Head of caudate nucleus (tissue), 42 donors: ENCODE measurements at regions not wholly inside any gene's neighbourhood (a gene's known extent, or its start where the extent isn't known, plus 50 kb on each side); places are given as distances from the start of the nearest gene placed in this dataset.

Experiments
- DNase-seq, 42 donors: peaks; one replicate each; pipeline versions ENCODE4 v3.0.0 to v3.0.0-alpha.2; 2020 to 2021; ENCODE audit warnings: mixed read lengths in 7 of 42
- intact Hi-C: fragments of 100-400 bp; cut with DNase I; formaldehyde crosslinking; loops from one replicate; pipeline ENCODE4 v1.15.0; 2022

- DNase-seq, result no peak
- intact Hi-C loops, result no loop called here
Observed at GRCh38 chr12:126354633-126355032, 1289.4 kb downstream of the AACS start.

- DNase-seq, result no peak
- intact Hi-C loops, result no loop called here
Observed at GRCh38 chr12:126355346-126355745, 1290.1 kb downstream of the AACS start.

GRCh38 chr12:126358806-126359205, 1293.6 kb downstream of the AACS start:
- DNase-seq, result no peak
- intact Hi-C loops, result no loop called here

- intact Hi-C loops, result no loop called here
- DNase-seq, result no peak
Observed at GRCh38 chr12:126359216-126359615, 1294.0 kb downstream of the AACS start.

GRCh38 chr12:126361804-126362203, 1296.6 kb downstream of the AACS start:
- no peak for DNase-seq
- intact Hi-C loops, result no loop called here

GRCh38 chr12:126362493-126362892, 1297.3 kb downstream of the AACS start:
- intact Hi-C loops, result no loop called here
- peak in 1 of 42 donors; percentile 14 for DNase-seq

GRCh38 chr12:126362964-126363363, 1297.7 kb downstream of the AACS start:
- DNase-seq, result no peak
- intact Hi-C loops, result no loop called here

- intact Hi-C loops, result no loop called here
- DNase-seq, result no peak
Observed at GRCh38 chr12:126369487-126370463, 1304.5 kb downstream of the AACS start.

- DNase-seq, result no peak
- intact Hi-C loops, result no loop called here
Observed at GRCh38 chr12:126383506-126383905, 1318.3 kb downstream of the AACS start.

- DNase-seq, result no peak
- intact Hi-C loops, result no loop called here
Observed at GRCh38 chr12:126384026-126384564, 1318.9 kb downstream of the AACS start.

GRCh38 chr12:126385785-126386184, 1320.5 kb downstream of the AACS start:
- intact Hi-C loops, result no loop called here
- no peak for DNase-seq

- DNase-seq, result no peak
- intact Hi-C loops, result no loop called here
Observed at GRCh38 chr12:126389220-126389841, 1324.1 kb downstream of the AACS start.

GRCh38 chr12:126389961-126390360, 1324.7 kb downstream of the AACS start:
- intact Hi-C loops, result no loop called here
- DNase-seq, result no peak

GRCh38 chr12:126390969-126391566, 1325.8 kb downstream of the AACS start:
- intact Hi-C loops, result no loop called here
- DNase-seq, result no peak

- intact Hi-C loops, result no loop called here
- DNase-seq, result no peak
Observed at GRCh38 chr12:126396536-126396935, 1331.3 kb downstream of the AACS start.

GRCh38 chr12:126397071-126397581, 1331.9 kb downstream of the AACS start:
- peak in 18 of 42 donors; percentile 2 to 66 (median 22) for DNase-seq
- intact Hi-C loops, result no loop called here

GRCh38 chr12:126397660-126398059, 1332.4 kb downstream of the AACS start:
- intact Hi-C loops, result no loop called here
- no peak for DNase-seq

- DNase-seq, result no peak
- intact Hi-C loops, result no loop called here
Observed at GRCh38 chr12:126400831-126401230, 1335.6 kb downstream of the AACS start.

GRCh38 chr12:126404293-126404881, 1339.2 kb downstream of the AACS start:
- intact Hi-C loops, result no loop called here
- DNase-seq, result no peak
